ENCODE measurements at regions not wholly inside any gene's neighbourhood (a gene's known extent, or its start where the extent isn't known, plus 50 kb on each side); places are given as distances from the start of the nearest gene placed in this dataset.

DNA sequence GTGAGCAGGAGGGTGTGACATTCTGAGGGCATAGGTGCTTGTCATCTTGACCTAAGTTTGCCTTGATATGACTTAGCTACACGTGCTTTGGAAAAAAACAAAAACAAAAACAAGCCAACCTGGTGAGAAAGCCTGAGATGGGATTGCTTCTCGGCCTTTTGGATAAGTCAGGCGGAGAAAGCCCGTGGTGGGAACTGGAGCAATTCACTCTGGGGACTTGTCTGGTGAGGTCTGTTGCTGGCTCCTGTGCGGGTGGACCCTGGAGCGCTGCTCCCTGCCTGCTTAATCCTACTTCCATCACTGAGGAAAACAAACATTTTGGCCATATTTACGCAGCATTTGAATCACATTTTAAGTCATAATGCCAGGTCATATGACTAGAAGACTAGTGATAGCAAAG is 100.3 kb downstream of the SNX19 start:
- TF ChIP-seq, protein P1, sequence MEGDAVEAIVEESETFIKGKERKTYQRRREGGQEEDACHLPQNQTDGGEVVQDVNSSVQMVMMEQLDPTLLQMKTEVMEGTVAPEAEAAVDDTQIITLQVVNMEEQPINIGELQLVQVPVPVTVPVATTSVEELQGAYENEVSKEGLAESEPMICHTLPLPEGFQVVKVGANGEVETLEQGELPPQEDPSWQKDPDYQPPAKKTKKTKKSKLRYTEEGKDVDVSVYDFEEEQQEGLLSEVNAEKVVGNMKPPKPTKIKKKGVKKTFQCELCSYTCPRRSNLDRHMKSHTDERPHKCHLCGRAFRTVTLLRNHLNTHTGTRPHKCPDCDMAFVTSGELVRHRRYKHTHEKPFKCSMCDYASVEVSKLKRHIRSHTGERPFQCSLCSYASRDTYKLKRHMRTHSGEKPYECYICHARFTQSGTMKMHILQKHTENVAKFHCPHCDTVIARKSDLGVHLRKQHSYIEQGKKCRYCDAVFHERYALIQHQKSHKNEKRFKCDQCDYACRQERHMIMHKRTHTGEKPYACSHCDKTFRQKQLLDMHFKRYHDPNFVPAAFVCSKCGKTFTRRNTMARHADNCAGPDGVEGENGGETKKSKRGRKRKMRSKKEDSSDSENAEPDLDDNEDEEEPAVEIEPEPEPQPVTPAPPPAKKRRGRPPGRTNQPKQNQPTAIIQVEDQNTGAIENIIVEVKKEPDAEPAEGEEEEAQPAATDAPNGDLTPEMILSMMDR (IDR thresholded peaks at IDR 0.05), result no peak
- TF ChIP-seq POLR2A (IDR thresholded peaks at IDR 0.05), result no peak
